ENCODE measurements at regions not wholly inside any gene's neighbourhood (a gene's known extent, or its start where the extent isn't known, plus 50 kb on each side); places are given as distances from the start of the nearest gene placed in this dataset.

GRCh38 chr3:16069149-16069922, 105.1 kb upstream of the GALNT15 start:
- TF ChIP-seq CTCF (IDR thresholded peaks at IDR 0.05) (no peak), EP300 (IDR thresholded peaks at IDR 0.05) (no peak), POLR2A (IDR thresholded peaks at IDR 0.05) (no peak)
